Epidermal melanocyte (primary cell): ENCODE measurements at regions not wholly inside any gene's neighbourhood (a gene's known extent, or its start where the extent isn't known, plus 50 kb on each side); places are given as distances from the start of the nearest gene placed in this dataset.
"Not testable (repeated sequence)": the region's sequence is repeated elsewhere in the genome, so short reads cannot be mapped to it uniquely, and the experiment has no call there.

Source experiments
- DNase-seq: peaks from one replicate; pipeline ENCODE4 v3.0.0; 2011; ENCODE audit warnings: low spot score; ENCODE audit not compliant: insufficient read length

DNA sequence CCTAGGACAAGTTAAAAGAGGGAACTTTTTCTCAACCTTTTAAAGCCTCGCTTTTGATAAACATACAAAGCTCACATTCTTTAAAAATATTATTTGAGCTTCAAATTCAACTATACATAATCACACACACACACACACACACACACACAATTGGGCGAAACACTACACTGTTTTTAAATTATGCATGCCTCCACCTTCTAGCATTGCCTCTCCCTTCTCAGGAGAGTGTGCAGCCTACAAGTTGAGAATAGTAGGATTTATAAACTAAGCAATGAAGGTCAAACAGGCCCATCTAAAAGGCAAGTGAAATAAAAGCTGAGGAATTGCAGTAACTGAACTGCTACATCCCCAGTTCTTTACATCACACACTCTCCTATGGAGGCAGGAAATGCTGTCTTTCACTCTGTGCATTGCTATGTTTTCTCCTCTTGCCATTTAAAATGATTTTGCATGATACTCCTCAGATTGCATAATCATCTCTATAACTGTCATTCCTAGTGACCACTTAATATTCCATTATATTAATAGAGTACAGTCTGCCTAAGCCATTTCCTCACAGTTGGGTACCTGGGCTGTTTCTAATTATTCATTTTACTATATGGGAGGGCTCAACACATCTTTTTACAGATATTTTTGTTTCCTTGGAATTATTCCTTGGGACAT is 92.5 kb upstream of the KCNE2 start:
- no peak for DNase-seq

DNA sequence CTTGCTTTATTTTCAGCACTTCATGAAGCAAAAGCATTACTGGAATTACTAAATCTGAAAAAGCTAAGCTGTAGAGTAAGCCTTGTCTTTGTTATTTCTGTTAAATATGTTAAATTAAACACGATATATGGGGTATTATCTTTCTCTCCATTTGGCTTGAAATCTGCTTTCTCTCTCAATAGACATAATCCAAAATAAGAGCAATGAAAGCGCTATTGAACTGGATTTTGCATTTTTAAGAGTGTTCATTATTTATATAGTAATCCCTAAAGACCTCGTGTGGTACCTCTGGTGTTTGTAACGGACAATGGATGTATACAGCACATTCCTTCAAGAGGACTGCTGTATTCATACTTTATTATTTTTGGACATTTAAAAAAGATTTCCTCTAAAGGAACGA is 91.5 kb upstream of the KCNE2 start:
- DNase-seq = no peak

DNA sequence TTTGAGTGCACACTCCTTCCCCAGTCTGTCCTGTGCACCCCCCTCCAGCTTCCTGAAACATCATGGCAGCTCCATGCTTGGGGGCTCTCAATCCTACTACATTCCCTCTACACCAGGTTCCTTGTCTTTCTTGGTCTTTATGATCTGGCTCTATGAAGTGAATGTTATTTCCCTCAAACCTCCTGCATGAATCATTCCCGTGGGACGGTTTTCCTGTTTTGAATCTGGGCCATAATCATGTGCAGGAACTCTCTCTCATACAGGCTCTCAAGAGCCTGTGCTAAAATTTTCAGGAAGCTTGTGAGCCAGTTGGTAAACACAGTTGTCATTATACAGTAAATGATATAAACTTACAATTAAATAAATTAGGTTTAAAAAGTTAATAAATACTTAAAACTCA is 89.8 kb upstream of the KCNE2 start:
- DNase-seq = no peak

DNA sequence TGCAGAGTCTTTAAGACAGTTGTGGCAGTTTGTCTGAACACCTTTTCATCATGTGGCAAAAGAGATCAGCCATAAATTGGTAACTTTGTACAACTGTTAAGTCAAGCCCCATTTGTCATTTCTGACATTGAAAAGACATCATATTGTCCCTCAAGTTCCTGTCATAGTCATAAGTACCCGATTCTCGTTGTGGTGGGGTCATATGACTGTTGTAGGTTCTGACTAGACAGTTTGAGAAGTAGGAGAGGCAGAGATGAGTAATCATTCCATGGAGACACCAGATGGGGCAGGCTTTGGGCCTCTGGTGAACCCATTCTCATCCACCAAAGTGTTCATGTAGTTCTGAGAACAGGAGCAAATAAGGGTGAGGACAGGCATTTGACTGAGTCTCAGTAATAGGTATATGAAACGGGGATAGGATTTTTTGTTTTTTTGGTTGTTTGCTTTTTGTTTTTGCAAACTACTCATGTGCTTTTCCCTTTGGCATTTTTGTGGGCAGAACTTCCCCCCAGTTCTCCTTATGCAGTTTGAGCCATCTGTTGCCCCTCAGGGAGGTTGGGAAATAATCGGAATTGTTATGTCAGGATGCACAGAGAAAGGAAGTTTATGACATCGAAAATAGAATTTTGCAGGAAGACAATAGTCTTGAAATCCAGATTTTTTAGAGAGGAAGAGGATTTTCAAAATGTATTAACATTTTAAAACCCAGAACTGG is 86.9 kb upstream of the KCNE2 start:
- peak; percentile 41 for DNase-seq

DNA sequence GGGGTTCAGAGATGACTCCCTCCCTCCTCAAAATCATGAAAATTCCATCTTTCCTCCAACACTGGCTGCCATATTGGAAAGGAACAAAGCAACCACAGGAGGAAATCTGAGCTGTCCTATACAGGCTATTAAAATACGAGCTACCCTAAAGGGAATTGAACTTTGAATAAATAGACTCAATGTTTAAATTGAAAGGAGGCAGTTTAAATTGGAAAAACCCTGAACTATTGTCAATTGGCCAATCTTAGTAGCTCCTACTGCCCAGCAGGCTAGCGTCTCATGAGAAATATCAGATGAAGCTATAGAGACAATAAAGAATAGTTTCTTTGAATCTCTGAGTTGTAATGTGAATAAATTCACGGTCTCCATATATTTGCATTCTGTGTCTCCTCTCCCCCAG is 85.4 kb upstream of the KCNE2 start:
- DNase-seq = no peak

DNA sequence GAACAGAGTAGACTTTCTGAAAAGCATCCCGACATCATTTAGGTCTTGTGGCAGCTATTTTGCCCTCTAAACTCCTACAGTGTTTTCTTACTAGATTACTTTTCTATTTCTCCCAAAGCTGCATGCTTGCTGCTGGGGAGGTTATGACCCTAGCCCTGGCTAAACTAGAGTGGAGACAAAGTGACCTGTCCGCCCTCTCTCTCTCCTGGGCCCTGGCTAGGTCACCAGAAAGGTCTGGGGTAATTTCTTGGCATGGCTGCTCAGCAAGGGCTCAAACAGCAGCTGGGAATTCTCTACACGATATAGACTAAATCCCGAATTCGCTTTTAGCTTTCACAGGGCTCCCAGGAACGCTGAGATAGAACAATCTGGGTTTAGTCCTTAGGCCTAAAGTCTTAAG is 84.5 kb upstream of the KCNE2 start:
- DNase-seq = no peak

DNA sequence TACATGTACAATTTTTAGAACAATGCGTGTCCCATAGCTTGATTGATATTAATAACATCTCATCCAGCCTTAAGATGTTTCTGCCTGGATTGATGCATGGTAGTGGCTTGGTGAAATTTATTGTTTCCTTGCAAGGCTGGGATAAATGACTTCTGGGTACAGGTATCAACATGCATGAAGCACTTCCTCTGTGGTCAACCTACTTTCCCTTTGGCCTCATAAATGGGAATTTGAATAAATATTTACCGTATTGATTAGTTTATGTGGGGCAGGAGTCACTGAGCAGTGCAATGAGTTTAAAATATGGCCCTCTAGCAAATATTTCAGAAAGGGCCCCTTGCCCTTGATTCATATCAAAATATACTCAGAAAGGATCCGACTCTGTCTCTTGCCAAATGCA is 83.9 kb upstream of the KCNE2 start:
- DNase-seq = no peak

DNA sequence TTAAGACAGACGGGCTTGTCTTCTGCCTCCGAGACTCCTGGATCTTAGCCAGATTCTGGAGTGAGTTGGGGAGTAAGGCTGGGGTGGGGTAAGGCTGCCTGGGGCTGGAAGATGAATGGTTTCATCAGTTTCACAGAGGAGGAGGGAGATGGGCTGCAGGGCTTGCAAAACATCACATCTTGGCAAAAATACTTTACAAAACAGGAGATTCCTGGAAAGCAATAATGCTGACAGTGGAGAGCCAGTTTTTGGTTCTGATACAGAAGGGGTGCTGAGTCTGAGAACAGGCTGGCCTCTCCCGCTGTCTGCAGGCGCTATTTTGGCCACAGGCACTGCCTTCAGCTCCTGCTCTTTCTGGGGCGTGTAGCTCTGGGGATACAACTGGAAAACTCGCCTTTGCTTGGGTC is 83.4 kb upstream of the KCNE2 start:
- peak; percentile 61 for DNase-seq

DNA sequence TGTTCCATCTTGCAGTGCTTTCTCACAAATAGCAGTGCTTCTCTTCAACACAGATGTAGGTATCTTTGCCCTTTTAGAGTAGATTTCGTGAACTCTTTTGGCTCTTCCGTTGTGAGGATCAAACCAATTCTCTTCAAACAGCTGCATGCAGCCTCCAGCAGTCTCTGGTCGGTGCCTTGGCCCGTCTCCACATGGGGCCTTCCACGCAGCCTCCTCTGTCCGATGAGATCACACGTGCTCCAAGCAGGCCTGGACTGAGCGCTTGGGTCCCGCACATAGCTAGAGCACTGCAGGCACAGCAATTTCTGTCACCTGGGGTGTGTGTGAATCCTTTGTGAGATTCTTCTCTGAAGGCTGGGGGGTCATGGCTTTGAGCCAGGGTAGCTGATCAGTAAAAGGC is 82.8 kb upstream of the KCNE2 start:
- DNase-seq = no peak

DNA sequence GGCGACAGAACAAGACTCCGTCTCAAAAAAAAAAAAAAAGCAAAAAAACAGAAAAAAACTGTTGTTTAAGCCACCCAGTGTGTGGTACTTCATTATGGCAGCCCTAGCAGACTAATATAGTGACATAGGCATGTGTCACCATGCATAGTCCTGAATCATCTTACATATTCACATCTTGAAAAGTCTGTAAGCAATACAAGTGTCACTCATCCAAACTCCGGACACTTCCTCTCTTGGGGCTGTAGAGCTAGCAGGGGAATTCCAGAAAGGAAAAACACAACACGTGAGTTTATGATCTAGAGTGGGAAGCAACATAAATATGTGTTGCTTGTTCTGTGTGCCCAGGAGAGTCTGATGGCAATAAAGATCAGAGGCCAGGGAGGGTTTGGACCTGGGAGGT is 81.6 kb upstream of the KCNE2 start:
- DNase-seq = no peak

DNA sequence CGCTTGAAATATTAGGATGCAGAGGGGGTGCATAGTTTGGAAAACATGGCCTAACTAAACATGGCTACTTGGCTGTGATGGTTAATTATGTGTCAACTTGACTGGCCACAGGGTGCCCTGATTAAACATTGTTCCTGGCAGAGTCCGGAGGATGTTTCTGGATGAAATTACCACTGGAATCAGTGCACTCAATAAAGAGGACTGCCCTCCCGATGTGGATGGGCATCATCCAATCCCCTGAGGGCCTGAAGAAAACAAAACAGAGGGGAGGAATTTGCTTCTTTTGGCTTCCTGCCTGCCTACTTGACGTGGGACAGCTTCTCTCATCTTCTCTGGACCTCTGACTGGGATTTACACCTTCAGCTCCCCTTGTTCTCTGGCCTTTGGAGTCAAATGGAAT is 79.1 kb upstream of the KCNE2 start:
- no peak for DNase-seq

DNA sequence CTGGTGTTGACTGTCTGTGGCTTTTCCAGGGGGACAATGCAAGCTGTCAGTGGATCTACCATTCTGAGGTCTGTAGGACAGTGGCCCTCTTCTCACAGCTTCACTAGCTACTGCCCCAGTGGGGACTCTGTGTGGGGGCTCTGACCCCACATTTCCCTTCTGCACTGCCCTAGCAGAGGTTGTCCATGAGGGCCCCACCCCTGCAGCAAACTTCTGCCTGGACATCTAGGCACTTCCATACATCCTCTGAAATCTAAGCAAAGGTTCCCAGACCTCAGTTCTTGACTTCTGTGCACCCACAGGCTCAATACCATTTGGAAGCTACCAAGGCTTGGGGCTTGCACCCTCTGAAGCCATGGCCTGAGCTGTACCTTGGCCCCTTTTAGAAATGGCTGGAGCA is 75.8 kb upstream of the KCNE2 start:
- DNase-seq = not testable (repeated sequence)

DNA sequence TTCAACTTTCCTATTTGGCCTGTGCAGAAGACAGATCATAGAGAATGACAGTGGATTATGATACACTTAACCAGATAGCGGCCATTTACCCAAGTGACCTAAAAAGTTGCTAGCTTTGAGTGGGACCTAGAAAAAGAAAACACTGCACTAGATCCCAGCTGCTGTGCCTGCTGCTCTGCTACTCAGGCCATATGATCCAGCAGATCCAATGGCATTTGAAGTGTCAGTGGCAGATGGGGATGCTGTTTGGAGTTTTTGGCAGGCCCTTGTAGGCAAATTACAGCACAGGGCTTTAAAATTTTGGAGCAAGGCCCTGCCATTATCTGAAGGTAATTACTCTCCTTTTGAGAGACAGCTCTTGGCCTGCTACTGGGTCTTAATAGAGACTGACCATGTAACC is 74.0 kb upstream of the KCNE2 start:
- DNase-seq = no peak

DNA sequence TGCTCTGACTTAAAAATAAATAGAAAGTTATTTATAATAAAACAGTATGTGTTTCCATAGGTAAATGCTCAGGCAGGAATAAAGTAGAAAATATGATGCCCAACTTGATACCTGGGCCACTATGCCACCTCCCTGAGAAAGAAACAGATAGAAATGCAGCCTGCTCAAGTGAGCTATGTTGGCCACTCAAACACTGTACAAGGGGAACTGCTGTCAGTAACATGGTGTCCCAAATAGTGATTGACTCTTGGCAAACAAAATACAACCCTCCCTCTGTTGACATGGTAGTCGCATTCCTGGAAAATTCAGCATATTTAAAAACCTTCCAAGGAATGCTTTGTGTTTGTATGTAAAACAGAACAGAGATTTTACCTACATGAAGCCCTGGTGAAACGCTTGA is 66.9 kb upstream of the KCNE2 start:
- DNase-seq = no peak

DNA sequence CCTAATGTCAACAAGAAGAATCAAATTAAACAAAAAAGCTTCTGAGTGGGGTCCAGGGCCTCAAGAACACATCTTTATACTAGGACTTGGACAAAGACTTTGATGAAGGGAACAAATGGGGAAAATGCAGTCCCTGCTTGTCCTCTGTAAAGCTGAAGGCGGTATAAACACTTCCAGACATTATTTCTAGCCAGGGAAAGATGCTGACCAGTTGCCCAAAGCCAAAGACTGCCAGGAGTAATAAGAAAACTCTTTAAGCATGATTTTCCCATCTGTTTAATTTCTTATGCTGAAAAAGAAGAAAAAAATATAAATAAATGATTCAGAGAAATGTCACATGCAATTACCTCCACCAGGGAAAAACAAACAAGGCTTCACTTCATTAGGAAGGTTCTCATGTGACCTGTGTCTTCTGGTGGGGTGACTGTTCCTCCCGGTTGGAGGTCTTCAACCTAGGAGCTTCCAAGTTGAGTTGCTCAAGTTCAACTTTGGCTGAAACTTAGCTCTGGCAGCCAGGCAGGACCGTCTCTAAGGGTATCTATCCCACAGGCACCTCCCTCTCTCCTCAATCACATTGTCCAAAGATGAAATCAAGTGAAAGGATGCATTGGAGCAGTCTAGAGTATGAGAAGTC is 65.2 kb upstream of the KCNE2 start:
- DNase-seq = no peak

DNA sequence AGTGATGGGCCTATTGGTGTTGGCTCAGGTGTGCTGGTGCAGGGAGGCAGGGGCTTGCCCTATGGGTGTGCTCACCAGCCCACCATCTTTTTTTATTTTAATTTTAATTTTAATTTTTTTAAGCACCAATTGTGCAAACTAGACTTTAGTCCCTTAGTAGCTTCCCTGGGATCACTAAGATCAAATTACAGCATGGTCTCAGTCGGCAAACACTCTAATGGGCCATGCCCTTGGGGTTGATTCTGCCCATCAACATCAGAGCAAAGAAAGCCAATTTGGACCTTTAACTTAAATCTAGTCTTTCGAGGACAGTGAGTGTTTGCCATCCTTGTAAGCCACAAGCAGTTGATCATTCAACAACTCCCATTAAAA is 64.7 kb upstream of the KCNE2 start:
- no peak for DNase-seq

DNA sequence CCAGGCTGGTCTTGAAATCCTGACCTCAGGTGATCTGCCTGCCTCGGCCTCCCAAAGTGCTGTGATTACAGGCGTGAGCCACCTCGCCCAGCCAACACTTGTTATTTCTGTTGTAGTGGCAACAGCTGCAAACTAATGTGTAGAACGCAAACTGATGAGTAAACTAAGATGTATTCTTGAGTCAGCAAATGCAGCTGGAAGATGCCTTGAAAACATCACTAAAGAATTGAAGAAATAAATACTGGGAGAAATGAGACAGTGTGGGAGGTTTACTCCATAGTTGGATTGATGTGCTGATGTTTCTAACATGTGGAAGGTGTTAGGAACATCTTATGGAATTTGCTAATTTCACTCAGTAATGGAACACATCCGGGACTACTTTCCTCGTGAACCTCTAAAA is 61.3 kb upstream of the KCNE2 start:
- no peak for DNase-seq

DNA sequence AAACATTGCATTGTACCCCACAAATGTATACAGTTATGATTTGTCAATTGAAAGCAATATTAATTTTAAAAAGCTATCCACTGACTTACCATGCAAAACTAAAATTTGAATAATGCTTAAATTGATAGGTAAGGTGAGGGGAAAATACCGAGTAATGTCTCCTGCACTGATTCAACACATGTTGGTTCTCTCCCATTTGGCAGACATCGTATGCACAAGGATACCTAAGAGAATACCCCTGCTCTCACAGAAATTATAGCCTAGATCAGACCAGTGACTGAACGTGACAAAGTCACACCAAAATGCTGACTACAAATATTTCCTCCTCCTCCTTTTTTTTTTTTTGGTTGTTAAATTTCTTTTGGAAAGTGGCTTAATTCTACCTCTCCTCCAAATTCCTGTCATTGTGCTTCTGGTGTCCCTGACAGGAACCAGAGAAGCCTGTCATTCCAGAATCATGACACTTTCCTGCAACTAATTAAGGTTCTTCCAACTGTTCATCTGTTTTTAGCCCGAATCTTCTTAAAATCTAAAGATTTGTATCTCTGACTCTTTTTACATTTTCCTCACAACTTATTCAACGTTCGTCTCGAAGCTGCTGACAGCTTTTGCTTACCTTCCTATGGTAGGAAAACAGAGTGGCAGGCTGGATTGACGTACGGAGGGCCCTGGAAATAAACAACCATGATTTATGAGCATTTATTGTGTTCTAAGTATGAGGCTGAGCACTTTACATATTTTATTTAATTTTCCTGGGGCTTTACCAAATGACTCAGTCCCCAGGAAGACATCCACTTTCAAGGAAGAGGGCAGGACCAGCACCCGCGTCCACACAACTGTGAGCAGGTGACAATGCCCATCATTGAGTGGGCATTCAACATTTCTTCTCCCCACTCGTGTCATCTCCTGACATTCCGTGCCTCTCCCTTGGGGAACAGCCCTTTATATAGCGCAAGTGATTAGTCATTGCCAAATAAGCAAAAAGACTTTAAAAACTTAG is 57.9 kb upstream of the KCNE2 start:
- DNase-seq = no peak

DNA sequence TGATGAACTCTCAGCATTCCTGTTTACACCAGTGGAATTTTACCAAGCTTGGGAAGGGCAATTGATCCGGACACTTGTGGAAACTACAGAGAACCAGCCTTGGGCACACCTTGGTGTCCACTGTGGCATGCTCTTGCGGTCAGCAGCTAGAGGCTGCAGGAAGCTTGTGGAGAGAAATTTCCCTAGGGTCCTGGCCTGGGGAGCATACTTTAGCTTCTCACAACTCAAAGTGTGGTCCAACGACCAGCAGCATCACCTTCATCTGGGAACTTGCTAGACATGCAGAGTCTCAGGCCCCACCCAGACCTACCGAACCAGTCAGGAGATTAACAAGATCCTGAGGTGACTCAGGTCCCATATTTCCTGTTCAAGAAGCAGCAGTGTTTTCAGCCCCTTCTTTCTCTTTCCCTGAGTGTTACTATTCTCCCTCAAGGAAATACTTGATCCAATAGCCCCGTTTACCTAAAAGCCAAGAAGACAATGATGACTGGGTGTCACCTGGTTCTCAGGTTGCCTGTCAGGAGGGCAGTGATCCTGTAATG is 55.7 kb upstream of the KCNE2 start:
- DNase-seq = no peak

DNA sequence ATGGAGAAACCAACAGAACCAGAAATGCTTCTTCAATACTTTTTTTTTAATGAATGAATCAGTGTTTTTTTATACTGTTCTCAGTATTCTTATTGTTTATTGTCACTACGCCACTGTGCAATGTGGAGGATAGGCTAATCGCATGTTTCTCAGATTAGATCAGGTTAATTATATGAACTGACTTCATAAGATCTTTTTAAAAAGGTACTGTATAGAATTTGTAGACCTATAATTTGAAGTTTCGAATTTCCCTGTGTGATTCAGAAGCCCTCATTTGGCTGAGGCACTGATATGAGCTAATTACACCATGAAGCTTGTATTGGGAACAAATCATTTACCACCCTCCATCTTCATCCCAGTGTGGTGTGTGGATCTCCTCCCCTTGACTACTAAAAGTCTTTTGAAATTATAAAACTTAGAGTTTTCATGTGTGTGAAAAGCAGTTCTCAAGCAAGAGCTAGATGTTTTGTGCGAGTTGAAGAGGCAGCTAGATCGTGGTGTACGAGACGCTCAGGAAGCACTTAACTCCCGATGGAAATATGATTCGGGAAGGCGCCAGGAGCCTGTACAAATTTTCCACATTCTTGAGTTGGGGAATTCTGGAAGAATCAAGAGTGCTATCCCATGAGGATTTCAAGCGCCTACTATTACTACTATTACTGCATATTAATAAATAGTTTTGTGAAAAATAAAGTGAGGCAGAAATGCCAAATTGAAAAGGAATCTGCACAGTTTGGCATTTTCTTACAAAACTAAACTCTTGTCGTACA is 52.1 kb upstream of the KCNE2 start:
- no peak for DNase-seq

DNA sequence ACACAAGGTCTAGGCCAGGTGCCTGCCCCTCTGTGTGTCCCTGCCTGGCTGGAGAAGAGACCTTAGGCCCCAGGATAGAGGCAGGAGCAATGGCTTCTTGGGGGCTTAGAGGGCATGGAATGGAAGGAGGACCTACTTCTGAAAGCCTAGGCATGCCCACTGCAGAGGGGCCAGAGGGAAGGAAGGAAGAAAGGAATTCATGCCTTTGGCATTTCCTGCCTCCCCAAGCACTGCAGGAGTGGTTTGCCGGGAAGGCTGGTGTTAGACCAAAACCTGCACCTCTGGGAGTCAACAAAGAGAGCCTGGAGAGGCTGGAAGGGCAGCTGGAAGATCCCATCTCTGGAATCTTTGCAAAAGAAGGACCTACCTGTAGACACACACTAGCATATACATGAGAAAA is 50.7 kb upstream of the KCNE2 start:
- DNase-seq = no peak
